Endothelial cell of umbilical vein (primary cell): ENCODE measurements at regions not wholly inside any gene's neighbourhood (a gene's known extent, or its start where the extent isn't known, plus 50 kb on each side); places are given as distances from the start of the nearest gene placed in this dataset.

Experiments
- BruUV-seq: library from RNA; stranded (reverse); fragments of 400-500 nt; replicated peaks from 2 replicates; lab custom pipeline; 2021; lab: Mats Ljungman, UMichigan
- CTCF ChIA-PET: fragments of 300-600, 350-600 bp; sonication (Branson Sonifier 250); formaldehyde crosslinking; loops from one replicate; lab custom pipeline; 2021; ENCODE audit warnings: antibody characterized with exemption, inconsistent platforms; lab: Charles Lee
- POLR2A ChIA-PET: fragments of 300-600, 350-600 bp; sonication (Branson Sonifier 250); formaldehyde crosslinking; loops from one replicate; lab custom pipeline; 2021; ENCODE audit warnings: antibody characterized with exemption, inconsistent platforms; lab: Charles Lee
- DNase-seq: peaks from one replicate; pipeline ENCODE4 v3.0.0-alpha.2; 2011; ENCODE audit warnings: low read depth, low spot score
- FAIRE-seq: peaks from 2 replicates; lab custom pipeline; 2011; peaks lifted over from hg19 to GRCh38; lab: Jason Lieb, UNC
- H2AFZ ChIP-seq: 2 replicates; pipeline ENCODE4 v1.6.0; 2012; ENCODE audit warnings: low read depth, low read length, control low read depth, inconsistent platforms
- H3K27ac ChIP-seq: 2 replicates; pipeline ENCODE4 v1.5.1; 2011; ENCODE audit warnings: low read depth, mild to moderate bottlenecking, control low read depth, low read length, moderate library complexity; ENCODE audit not compliant: insufficient read depth
- H3K27me3 ChIP-seq, 2 experiments: 2 replicates each; pipeline versions ENCODE4 v1.6.0 to v1.6.1; 2011; ENCODE audit warnings: low read length in 2 of 2, mixed read lengths in 1 of 2; ENCODE audit not compliant: control insufficient read depth in 2 of 2, insufficient read depth in 2 of 2
- H3K36me3 ChIP-seq, 2 experiments: 2 replicates in 1 of 2; 3 replicates in 1 of 2; pipeline ENCODE4 v1.5.1; 2011; ENCODE audit warnings: low read length in 2 of 2, mild to moderate bottlenecking in 1 of 2, moderate library complexity in 1 of 2; ENCODE audit not compliant: control insufficient read depth in 2 of 2, insufficient read depth in 2 of 2; ENCODE audit errors: extremely low read depth in 1 of 2
- H3K4me1 ChIP-seq: 3 replicates; pipeline ENCODE4 v1.5.1; 2011; ENCODE audit warnings: mild to moderate bottlenecking, low read length; ENCODE audit not compliant: control insufficient read depth, insufficient read depth; ENCODE audit errors: extremely low read depth
- H3K4me2 ChIP-seq: 2 replicates; pipeline ENCODE4 v1.6.1; 2011; ENCODE audit warnings: low read length, control low read depth, mixed read lengths; ENCODE audit not compliant: insufficient read depth
- H3K4me3 ChIP-seq, 3 experiments: fragments of 200-600 bp in 1 of 3; sonication (generic), shearing (Covaris generic) in 1 of 3; replicated peaks in 1 of 3; 2 replicates each; pipeline ENCODE4 v1.5.1; 2011 to 2016; ENCODE audit warnings: control low read depth in 3 of 3, low read length in 3 of 3, mild to moderate bottlenecking in 2 of 3, inconsistent platforms in 1 of 3, low read depth in 1 of 3, moderate library complexity in 1 of 3; ENCODE audit not compliant: insufficient read depth in 1 of 3
- H3K79me2 ChIP-seq: 2 replicates; pipeline ENCODE4 v1.6.0; 2012; ENCODE audit warnings: low read length, inconsistent platforms; ENCODE audit not compliant: control insufficient read depth, insufficient read depth
- H3K9ac ChIP-seq: replicated peaks from 2 replicates; pipeline ENCODE3; 2011; ENCODE audit warnings: low read length, control low read depth; ENCODE audit not compliant: insufficient read depth; ENCODE audit errors: extremely low read depth
- H3K9me1 ChIP-seq: replicated peaks from 3 replicates; pipeline ENCODE4 v1.6.0; 2011; ENCODE audit warnings: mild to moderate bottlenecking, low read length; ENCODE audit not compliant: control insufficient read depth, insufficient read depth; ENCODE audit errors: extremely low read depth
- H3K9me3 ChIP-seq: replicated peaks from 2 replicates; pipeline ENCODE4 v1.5.1; 2012; ENCODE audit warnings: low read length, inconsistent platforms; ENCODE audit not compliant: control insufficient read depth, insufficient read depth
- H4K20me1 ChIP-seq: replicated peaks from 2 replicates; pipeline ENCODE3; 2011; ENCODE audit warnings: mild to moderate bottlenecking, low read length; ENCODE audit not compliant: control insufficient read depth, insufficient read depth; ENCODE audit errors: extremely low read depth
- CTCF ChIP-seq, 2 donors: IDR thresholded peaks; 1 replicate in 1 of 2; 2 replicates in 1 of 2; pipeline ENCODE4 v1.5.1; 2011; ENCODE audit warnings: low read length in 2 of 2, mild to moderate bottlenecking in 2 of 2, moderate library complexity in 2 of 2, control low read depth in 1 of 2, inconsistent platforms in 1 of 2, low read depth in 1 of 2; ENCODE audit not compliant: insufficient read depth in 1 of 2; ENCODE audit errors: extremely low read depth in 1 of 2
- EZH2 ChIP-seq: IDR thresholded peaks from 2 replicates; pipeline ENCODE4 v1.6.1; 2012; ENCODE audit warnings: borderline replicate concordance, low read depth, mild to moderate bottlenecking, moderate library complexity, low read length, inconsistent platforms; ENCODE audit not compliant: severe bottlenecking
- FOS ChIP-seq: IDR thresholded peaks from 2 replicates; pipeline ENCODE4 v1.6.1; 2011; ENCODE audit warnings: mild to moderate bottlenecking, low read length, moderate library complexity, borderline replicate concordance; ENCODE audit not compliant: insufficient read depth
- GATA2 ChIP-seq: IDR thresholded peaks from 2 replicates; pipeline ENCODE4 v1.7.0; 2011; ENCODE audit warnings: low read depth, mild to moderate bottlenecking, moderate library complexity, mixed read lengths, low read length; ENCODE audit not compliant: insufficient read length, insufficient read depth
- JUN ChIP-seq: IDR thresholded peaks from 2 replicates; pipeline ENCODE4 v1.6.1; 2011; ENCODE audit warnings: borderline replicate concordance, low read depth; ENCODE audit not compliant: insufficient read length, insufficient read depth
- MAX ChIP-seq: IDR thresholded peaks from 2 replicates; pipeline ENCODE4 v1.6.1; 2011; ENCODE audit not compliant: insufficient read depth, insufficient read length
- MYC ChIP-seq: IDR thresholded peaks from one replicate; pipeline ENCODE4 v1.6.1; 2011; ENCODE audit warnings: mild to moderate bottlenecking, low read depth, low read length
- POLR2A ChIP-seq: IDR thresholded peaks from 2 replicates; pipeline ENCODE4 v1.6.1; 2012; ENCODE audit warnings: low read depth, mild to moderate bottlenecking, control low read depth, low read length
- POLR2AphosphoS5 ChIP-seq: IDR thresholded peaks from 2 replicates; pipeline ENCODE4 v1.6.1; 2012; ENCODE audit warnings: low read depth, mild to moderate bottlenecking, control low read depth, low read length, moderate library complexity; ENCODE audit not compliant: insufficient read depth
- dilution Hi-C: fragments of 300-500 bp; cut with MboI; formaldehyde crosslinking; loops from one replicate; pipeline ENCODE4 v1.15.0; 2019; ENCODE audit warnings: low sequenced_read_pairs; ENCODE audit not compliant: extremely low pct_ligation_motif_present
- intact Hi-C: fragments of 100-400 bp; cut with micrococcal nuclease; formaldehyde crosslinking; loops from one replicate; pipeline ENCODE4 v1.10.0; 2022

GRCh38 chr1:182280504-182280900, 111.1 kb downstream of the GLUL start:
- Histone ChIP-seq H2AFZ (no peak overlapping the region), H3K9ac (no peak overlapping the region), H3K27me3 (no peaks in the 10 kb centered on the region), H4K20me1 (no peaks in the 10 kb centered on the region), H3K9me1 (no peaks in the 10 kb centered on the region), H3K4me2 (no peak overlapping the region), H3K36me3 (no peaks in the 10 kb centered on the region), H3K27ac (no peak overlapping the region), H3K4me3 (no peak overlapping the region), H3K4me1 (no peaks in the 10 kb centered on the region), H3K9me3 (no peaks in the 10 kb centered on the region), H3K79me2 (no peaks in the 10 kb centered on the region)
- BruUV-seq: no TSS peak
- ChIA-PET POLR2A (no interaction called here), CTCF (no interaction called here)
- TF ChIP-seq GATA2 (no peak), EZH2 (no peak), CTCF (IDR thresholded peaks at IDR 0.05; ENCODE audit: extremely low read depth in 1 of 2, insufficient read depth in 1 of 2, low read depth in 1 of 2, low read length in 2 of 2) (no peak), POLR2A (no peak), JUN (no peak), FOS (no peak), MAX (no peak), MYC (no peak), POLR2AphosphoS5 (no peak)
- no peak for FAIRE-seq
- dilution Hi-C loops: no loop called here
- intact Hi-C loops: no loop called here
- DNase-seq: no peak
